HepG2 (cell line): ENCODE measurements at regions not wholly inside any gene's neighbourhood (a gene's known extent, or its start where the extent isn't known, plus 50 kb on each side); places are given as distances from the start of the nearest gene placed in this dataset.

ENCODE experiments used
- CTCF ChIP-seq: sonication (generic); formaldehyde crosslinking; IDR thresholded peaks from 2 replicates; pipeline ENCODE4 v1.5.0; 2020; ENCODE audit warnings: mild to moderate bottlenecking, missing genetic modification reagents, moderate library complexity
- TCF12 ChIP-seq, 2 experiments: fragments of 450-650 bp in 1 of 2; sonication (generic) in 1 of 2; formaldehyde crosslinking in 1 of 2; IDR thresholded peaks; 2 replicates each; pipeline versions ENCODE4 v1.6.1 to v1.8.0; 2017 to 2022; ENCODE audit warnings: antibody characterized with exemption in 1 of 2, mild to moderate bottlenecking in 1 of 2, missing genetic modification reagents in 1 of 2, moderate library complexity in 1 of 2

- TF ChIP-seq CTCF (no peak), TCF12 (IDR thresholded peaks at IDR 0.05) (no peak), TCF12 (CRISPR knock-in tag; IDR thresholded peaks at IDR 0.05) (no peak)
Observed at GRCh38 chr6:113104951-113105350, 752.2 kb upstream of the MARCKS start.
